Mesothelial cell of epicardium (in vitro differentiated cells): ENCODE measurements at regions not wholly inside any gene's neighbourhood (a gene's known extent, or its start where the extent isn't known, plus 50 kb on each side); places are given as distances from the start of the nearest gene placed in this dataset.

ENCODE experiments used
- DNase-seq, 2 experiments: peaks; one replicate each; pipeline ENCODE4 v3.0.0; 2021; ENCODE audit warnings: low spot score in 2 of 2; ENCODE audit not compliant: unreplicated experiment in 2 of 2
- H3K27ac Mint-ChIP-seq: 2 replicates; pipeline ENCODE4 v1.8.0; 2021; ENCODE audit warnings: mixed read lengths
- H3K27me3 Mint-ChIP-seq: 2 replicates; pipeline ENCODE4 v1.8.0; 2021; ENCODE audit warnings: low read depth, mixed read lengths
- H3K36me3 Mint-ChIP-seq: 2 replicates; pipeline ENCODE4 v1.8.0; 2021; ENCODE audit warnings: mixed read lengths
- H3K4me1 Mint-ChIP-seq: 2 replicates; pipeline ENCODE4 v1.8.0; 2021; ENCODE audit warnings: mixed read lengths
- H3K4me3 Mint-ChIP-seq: 2 replicates; pipeline ENCODE4 v1.8.0; 2021; ENCODE audit warnings: mild to moderate bottlenecking, moderate library complexity, mixed read lengths
- H3K9me3 Mint-ChIP-seq: 2 replicates; pipeline ENCODE4 v1.8.0; 2021; ENCODE audit warnings: mixed read lengths
- TF ChIP-seq, protein P1 (sequence below): fragments of 200-600 bp; sonication (generic); IDR thresholded peaks from one replicate; pipeline ENCODE4 v1.5.0; 2021; ENCODE audit warnings: antibody characterized with exemption; ENCODE audit not compliant: unreplicated experiment

DNA sequence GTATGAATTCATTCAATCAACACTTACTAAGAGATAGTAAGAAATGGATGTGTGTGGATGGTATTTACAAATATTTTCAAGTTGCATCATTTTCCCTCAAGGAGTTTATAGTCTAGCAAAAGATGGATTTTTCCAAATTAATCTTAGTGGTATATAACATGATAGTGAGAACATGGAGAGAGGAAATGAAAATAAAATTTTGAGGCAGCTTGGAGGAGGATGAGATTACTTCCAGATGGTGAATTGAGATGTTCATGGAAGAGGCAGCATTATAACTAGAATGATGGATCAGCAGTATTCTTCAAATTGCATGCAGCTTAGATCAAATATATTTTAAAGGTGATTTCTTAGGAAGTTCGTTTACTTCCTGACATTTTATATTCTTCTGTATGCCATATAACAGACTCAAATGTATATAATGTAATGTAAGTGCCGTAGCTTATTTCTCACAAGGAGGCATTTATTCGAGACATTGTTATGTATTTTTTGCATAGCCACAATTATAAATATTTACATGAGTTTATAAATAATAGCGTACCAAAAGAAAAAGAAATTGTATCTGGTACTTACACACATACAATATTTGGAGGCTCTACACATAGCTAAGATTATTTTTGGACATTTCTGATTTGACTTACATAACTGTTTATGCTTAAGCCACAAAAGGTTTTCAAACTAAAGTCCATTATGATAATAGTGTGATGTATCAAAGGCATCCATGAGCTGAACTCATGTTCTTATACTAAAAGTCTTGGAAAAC, 439.4 kb downstream of the SPRY1 start:
- DNase-seq: no peak
- H3K27me3 Mint-ChIP-seq: no peaks in the 10 kb centered on the region
- H3K4me1 Mint-ChIP-seq: peaks cover 39% of the 10 kb centered on the region
- H3K4me3 Mint-ChIP-seq: no peak overlapping the region
- no peak overlapping the region for H3K27ac Mint-ChIP-seq
- TF ChIP-seq, protein P1, sequence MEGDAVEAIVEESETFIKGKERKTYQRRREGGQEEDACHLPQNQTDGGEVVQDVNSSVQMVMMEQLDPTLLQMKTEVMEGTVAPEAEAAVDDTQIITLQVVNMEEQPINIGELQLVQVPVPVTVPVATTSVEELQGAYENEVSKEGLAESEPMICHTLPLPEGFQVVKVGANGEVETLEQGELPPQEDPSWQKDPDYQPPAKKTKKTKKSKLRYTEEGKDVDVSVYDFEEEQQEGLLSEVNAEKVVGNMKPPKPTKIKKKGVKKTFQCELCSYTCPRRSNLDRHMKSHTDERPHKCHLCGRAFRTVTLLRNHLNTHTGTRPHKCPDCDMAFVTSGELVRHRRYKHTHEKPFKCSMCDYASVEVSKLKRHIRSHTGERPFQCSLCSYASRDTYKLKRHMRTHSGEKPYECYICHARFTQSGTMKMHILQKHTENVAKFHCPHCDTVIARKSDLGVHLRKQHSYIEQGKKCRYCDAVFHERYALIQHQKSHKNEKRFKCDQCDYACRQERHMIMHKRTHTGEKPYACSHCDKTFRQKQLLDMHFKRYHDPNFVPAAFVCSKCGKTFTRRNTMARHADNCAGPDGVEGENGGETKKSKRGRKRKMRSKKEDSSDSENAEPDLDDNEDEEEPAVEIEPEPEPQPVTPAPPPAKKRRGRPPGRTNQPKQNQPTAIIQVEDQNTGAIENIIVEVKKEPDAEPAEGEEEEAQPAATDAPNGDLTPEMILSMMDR: no peak
- H3K36me3 Mint-ChIP-seq: no peaks in the 10 kb centered on the region
- H3K9me3 Mint-ChIP-seq: peaks cover 8% of the 10 kb centered on the region

DNA sequence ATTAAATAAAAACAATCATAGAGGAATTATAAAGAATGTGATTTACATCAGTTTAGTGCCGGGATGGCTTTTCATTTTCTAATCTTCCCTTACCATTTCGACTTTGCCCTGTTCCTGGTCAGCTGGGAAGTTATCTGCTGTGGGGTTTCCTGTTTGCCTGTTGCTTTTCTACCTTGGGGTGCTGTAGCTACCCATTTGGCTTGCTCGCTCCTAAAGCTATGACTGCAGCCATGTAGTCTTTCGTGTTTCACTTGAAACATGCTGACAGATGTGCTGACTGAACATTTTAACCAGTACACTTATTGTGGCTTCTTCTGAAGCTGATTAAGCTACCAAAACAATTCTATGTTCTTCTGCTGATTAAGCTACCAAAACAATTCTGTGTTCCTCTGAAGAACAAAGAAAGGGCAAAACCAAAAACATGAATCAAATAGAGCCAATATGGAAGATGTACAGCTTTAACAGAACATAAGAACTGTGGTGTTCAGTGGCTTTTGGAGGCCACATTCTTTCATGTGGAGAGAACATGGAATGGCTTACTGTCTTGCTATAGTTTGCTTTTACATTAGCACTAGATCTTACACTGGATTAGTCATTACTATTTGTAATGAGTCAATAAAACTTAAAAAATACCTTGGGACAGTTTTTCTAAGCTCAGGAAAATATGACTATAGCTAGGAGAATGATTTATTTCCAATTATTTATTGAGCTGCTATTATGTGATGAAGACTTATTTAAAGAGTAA, 440.4 kb downstream of the SPRY1 start:
- TF ChIP-seq, protein P1: no peak
- no peak for DNase-seq
- H3K27ac Mint-ChIP-seq: no peak overlapping the region
- H3K4me3 Mint-ChIP-seq: no peak overlapping the region
- H3K9me3 Mint-ChIP-seq: peaks cover 8% of the 10 kb centered on the region
- no peaks in the 10 kb centered on the region for H3K27me3 Mint-ChIP-seq
- H3K4me1 Mint-ChIP-seq: peaks cover 33% of the 10 kb centered on the region
- H3K36me3 Mint-ChIP-seq: no peaks in the 10 kb centered on the region

DNA sequence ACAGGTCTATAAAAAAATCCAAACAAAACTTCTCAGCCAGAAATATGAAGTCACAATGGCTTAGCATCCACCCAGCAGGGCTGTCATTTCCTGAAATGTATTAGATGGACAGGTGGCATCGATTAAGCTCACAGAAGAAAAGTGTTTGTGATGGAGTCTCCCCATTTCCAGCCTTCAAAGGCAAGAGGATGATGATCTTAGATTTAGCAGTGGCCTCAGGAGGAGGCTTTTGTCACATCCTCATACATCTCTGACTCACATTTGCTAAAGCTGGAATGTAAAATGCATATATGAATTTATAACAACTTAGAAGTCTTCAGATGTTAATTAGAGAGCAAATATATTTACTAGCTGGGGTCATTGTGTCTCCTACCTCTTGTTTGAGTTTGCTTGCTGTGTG, 441.9 kb downstream of the SPRY1 start:
- H3K4me1 Mint-ChIP-seq: peaks cover 24% of the 10 kb centered on the region
- no peak for DNase-seq
- TF ChIP-seq, protein P1: no peak
- no peak overlapping the region for H3K4me3 Mint-ChIP-seq
- H3K9me3 Mint-ChIP-seq: peaks cover 19% of the 10 kb centered on the region
- no peaks in the 10 kb centered on the region for H3K27me3 Mint-ChIP-seq
- no peak overlapping the region for H3K27ac Mint-ChIP-seq
- H3K36me3 Mint-ChIP-seq: peaks cover 3% of the 10 kb centered on the region

DNA sequence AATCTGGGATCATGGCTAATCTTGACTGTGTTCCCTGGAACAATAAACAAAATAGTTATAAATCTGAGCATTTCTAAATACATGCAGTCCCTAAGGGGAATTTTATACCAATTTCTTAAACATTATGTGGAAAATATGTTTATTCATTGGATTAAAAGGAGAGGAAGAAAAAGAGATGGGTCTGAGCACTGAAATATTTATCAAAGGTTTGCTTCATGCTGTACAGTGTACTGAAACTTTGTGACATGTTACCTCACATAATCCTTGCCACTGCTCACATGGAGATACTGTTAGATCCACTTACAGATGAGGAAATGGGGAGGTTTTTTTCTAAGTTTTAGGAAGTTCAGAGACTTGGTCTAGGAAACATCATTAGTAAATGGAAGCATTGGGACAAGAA, 443.6 kb downstream of the SPRY1 start:
- no peak for DNase-seq
- TF ChIP-seq, protein P1: no peak
- Mint-ChIP-seq H3K27ac (peak overlapping the region; percentile 41), H3K36me3 (peaks cover 14% of the 10 kb centered on the region), H3K4me1 (peaks cover 20% of the 10 kb centered on the region), H3K27me3 (no peaks in the 10 kb centered on the region), H3K4me3 (no peak overlapping the region), H3K9me3 (peaks cover 33% of the 10 kb centered on the region)

DNA sequence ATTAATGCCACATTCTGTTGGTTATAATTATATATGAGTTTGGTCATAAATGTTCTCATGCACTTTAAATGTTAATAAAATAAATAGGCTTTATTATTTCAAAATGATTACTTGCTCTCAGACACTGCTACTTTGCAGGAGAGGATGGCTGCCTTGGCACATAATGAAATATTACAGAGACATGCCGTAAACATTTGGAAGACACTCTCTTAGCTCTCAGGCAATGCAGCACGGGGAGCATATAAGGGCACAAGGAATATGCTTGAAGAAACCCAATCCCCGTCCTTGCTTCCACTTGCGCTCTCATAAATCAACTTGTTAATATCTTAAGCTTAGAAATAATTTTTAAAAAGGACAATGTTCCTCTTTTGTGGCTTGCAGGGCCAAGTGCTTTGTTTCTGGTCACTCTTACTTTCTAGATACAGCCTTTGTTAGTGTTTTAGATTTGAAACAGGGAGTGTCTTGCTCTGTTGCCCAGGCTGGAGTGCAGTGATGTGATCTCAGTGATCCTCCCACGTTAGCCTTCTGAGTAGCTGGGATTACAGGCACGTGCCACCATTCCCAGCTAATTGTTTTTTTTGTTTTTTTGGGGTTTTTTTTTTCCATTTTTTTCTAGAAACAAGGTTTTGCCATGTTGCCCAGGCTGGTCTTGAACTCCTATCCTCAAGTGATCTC, 445.0 kb downstream of the SPRY1 start:
- TF ChIP-seq, protein P1: no peak
- Mint-ChIP-seq H3K9me3 (peaks cover 26% of the 10 kb centered on the region), H3K4me3 (no peak overlapping the region), H3K27ac (no peak overlapping the region), H3K36me3 (peaks cover 14% of the 10 kb centered on the region), H3K27me3 (no peaks in the 10 kb centered on the region), H3K4me1 (peaks cover 20% of the 10 kb centered on the region)
- DNase-seq: no peak
